Hepatic stellate cell (primary cell): ENCODE measurements at regions not wholly inside any gene's neighbourhood (a gene's known extent, or its start where the extent isn't known, plus 50 kb on each side); places are given as distances from the start of the nearest gene placed in this dataset.

Experiments
- DNase-seq: peaks from one replicate; pipeline ENCODE4 v3.0.0; 2011; ENCODE audit warnings: low spot score

GRCh38 chr22:34055525-34056200 is 135.4 kb upstream of the LARGE1 start:
- DNase-seq: no peak

DNA sequence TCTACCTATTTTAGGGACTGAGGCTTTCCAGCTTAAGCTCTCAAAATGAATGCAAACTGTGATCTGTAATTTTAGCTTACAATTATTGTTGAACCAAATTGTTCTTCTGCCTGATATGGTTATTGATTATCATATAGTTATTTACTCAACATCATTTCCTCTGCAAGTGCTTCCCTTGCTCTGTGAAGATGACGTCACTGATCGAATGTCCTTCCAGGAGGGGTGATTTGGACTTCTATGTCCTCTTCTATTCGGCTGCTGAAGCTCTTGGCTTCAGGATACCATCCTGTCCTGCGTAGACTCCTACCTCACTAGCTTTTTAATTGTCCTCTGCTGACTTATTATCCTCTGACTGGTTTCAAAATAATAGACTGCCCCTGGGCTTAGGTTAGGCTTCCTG is 137.4 kb upstream of the LARGE1 start:
- no peak for DNase-seq

GRCh38 chr22:34064696-34065095 is 144.4 kb upstream of the LARGE1 start:
- DNase-seq: no peak

- DNase-seq: no peak
Measured at GRCh38 chr22:34067031-34067430, 146.8 kb upstream of the LARGE1 start.

GRCh38 chr22:34068001-34068400 is 147.7 kb upstream of the LARGE1 start:
- no peak for DNase-seq

GRCh38 chr22:34070051-34070450 is 149.8 kb upstream of the LARGE1 start:
- DNase-seq: no peak

- DNase-seq: no peak
Measured at GRCh38 chr22:34070531-34070930, 150.3 kb upstream of the LARGE1 start.

- no peak for DNase-seq
Measured at GRCh38 chr22:34072585-34072984, 152.3 kb upstream of the LARGE1 start.

DNA sequence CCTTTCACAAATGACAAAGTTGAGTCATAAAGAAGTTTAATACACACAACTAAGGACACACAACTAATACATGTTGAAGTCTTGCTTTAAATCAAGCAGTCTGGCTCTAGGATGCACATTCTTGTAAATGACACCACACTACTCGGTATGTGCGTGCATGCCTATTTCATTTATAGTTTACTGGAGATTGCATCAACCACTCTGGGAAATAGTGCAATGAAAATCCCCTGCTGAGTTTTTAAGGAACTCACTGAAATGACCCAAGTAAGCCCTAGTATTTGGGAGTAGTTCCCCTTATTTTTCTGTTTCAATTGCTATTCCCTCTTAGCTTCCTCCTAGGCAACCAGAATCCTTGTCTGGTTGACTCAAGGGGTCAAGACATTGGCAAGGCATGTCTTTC is 160.2 kb upstream of the LARGE1 start:
- no peak for DNase-seq

GRCh38 chr22:34096770-34097169 is 176.5 kb upstream of the LARGE1 start:
- no peak for DNase-seq

DNA sequence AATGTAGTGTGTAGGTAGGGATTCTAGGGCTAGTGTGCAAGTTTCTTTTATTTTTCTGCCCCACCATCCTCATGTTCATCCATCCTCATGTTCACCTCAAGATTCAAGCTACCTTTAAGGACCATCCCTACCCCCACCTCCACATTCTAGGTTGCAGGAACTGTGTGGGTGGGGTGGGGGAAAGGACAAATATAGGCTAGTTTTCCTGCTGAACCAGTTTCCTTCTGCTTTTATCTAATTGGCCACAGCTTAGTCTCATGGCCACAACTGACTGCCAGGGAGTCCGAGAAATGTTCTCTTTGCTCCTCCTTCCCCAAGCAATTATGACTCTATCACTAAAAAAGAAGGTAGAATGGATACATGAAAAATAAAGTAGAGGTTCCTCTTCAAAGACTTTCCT is 179.0 kb upstream of the LARGE1 start:
- DNase-seq: no peak

- no peak for DNase-seq
Measured at GRCh38 chr22:34102633-34103032, 182.4 kb upstream of the LARGE1 start.

DNA sequence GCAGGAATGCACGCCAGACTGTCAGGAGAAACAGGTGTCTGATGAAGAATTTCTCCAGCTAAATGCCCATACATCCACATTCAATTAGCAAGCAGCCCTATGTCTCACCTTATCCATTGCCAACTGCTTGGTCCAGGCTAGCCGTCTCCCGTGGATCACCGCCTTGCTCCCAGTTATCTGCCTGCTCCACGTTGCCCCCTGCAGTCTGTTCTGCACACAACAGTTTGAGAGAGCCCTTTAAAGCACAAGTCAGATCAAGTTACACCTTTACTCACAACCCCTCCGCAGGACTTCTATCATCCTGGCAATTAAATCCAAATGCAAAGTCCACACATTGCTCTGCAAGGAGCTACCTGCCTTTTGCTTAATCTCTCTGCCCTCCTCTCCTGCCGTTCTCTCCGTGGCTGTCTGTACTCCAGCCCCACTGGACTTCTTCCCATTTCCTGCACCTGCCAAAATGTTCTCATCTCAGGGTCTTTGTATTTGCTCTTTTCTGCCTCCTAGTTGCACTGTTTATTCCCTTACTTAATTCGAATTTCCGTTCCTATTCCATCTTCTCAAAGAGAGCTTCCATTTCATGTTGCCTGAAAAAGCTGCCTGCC is 185.3 kb upstream of the LARGE1 start:
- DNase-seq: no peak

DNA sequence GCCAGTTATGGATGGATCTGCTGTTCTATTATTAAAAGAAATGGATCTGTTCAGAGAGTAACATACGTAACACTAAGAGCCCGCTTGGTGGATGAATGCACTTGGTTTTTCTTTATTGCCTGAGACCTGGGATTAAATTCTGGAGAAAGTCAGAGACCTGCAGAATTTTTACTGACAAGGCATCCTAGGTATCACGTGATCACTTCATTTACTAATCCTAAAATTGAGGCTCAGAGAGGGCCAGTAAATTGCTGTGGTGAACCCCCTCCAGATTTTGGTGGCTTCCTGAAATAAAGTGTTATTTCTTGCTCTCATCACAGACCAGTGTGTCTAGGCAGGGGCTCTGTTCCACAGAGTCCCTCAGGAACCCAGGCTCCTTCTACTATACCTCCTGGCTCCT is 187.9 kb upstream of the LARGE1 start:
- DNase-seq: no peak

GRCh38 chr22:34111210-34111824 is 191.0 kb upstream of the LARGE1 start:
- DNase-seq: peak; percentile 24

GRCh38 chr22:34113381-34113780 is 193.1 kb upstream of the LARGE1 start:
- no peak for DNase-seq

- no peak for DNase-seq
Measured at GRCh38 chr22:34114406-34114805, 194.1 kb upstream of the LARGE1 start.

DNA sequence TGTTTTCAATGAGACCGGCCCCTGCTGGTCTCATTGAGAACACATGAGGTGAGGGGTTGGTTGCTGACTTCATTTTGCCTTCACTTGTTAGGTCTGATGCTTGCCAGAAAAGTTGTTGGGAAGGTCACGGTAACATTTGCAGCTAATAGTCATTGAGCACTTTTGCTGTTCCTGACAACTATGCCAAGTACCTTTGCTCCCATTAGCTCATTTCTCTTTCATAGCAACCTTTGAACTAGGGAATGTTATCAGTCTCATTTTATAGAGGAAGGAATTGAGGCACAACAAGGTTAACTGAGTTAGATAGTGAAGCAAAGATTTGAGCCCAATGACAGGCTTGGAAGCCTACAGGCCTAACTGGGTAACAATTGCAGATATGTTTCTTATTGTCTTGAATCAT is 195.4 kb upstream of the LARGE1 start:
- DNase-seq: no peak

- DNase-seq: no peak
Measured at GRCh38 chr22:34116126-34116525, 195.8 kb upstream of the LARGE1 start.

DNA sequence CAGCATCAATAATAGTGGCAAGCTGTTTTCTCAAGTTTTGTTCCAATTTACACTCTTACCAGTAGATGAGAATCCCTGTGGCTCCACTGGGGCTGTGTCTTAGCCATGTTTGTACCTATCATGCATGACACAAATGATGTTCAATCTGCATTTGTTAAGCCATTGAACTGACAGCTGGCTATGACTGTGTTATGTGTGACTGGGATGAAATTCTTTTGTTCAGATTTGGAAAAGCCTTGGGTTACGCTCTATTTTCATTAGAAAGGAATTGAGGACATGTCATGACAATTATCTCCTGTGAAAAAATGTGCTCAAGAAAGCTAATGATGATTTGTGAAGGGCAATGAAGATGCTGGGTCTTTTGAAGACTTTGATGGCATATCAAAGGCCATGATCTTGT is 201.8 kb upstream of the LARGE1 start:
- no peak for DNase-seq

- no peak for DNase-seq
Measured at GRCh38 chr22:34129691-34130486, 209.6 kb upstream of the LARGE1 start.

DNA sequence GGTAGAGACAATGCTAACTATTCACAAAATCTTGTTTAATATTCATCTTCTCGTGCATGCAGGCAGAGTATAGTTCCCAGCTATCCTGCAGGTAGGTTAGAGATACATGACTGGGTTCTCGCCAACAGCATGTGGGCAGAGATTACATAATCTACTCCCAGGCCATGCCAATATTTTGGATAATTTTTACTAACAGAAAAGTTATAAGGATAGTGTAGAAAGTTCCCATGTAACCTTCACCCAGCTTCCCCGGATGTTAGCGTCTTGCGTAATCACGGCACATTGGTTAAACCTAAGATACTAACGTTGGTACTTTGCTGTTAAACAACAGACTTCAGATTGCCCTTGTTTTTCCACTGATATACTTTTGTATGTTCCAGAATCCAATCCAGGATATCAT is 215.5 kb upstream of the LARGE1 start:
- DNase-seq: no peak

DNA sequence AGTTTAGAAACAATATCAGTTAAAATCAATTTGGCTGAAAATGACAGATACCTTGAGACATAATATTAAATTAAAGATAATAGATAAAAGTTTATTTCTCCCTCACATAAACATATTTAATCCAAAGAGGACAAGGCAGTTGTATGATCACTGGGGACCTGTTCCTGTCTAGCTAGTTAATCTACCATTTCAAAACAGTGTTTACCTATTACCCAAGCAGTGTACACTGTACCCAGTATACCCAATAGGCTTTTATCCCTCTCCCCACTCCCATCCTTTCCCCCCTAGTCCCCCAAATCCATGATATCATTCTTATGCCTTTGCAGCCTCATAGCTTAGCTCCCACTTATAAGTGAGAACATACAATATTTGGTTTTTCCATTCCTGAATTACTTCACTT is 229.7 kb upstream of the LARGE1 start:
- DNase-seq: no peak
